H1 (cell line): ENCODE measurements at regions not wholly inside any gene's neighbourhood (a gene's known extent, or its start where the extent isn't known, plus 50 kb on each side); places are given as distances from the start of the nearest gene placed in this dataset.

ENCODE experiments used
- ATF2 ChIP-seq: IDR thresholded peaks from 2 replicates; pipeline ENCODE4 v1.6.1; 2012; ENCODE audit warnings: low read length, inconsistent platforms
- CTCF ChIP-seq, 3 experiments: IDR thresholded peaks; 1 replicate in 2 of 3; 2 replicates in 1 of 3; pipeline versions ENCODE4 v1.5.1 to v1.6.1; 2011; ENCODE audit warnings: low read length in 3 of 3, mild to moderate bottlenecking in 3 of 3, inconsistent platforms in 2 of 3, low read depth in 1 of 3, moderate library complexity in 1 of 3; ENCODE audit not compliant: insufficient read depth in 1 of 3; ENCODE audit errors: control extremely low read depth in 1 of 3
- E2F6 ChIP-seq: IDR thresholded peaks from 2 replicates; pipeline ENCODE4 v1.6.1; 2012; ENCODE audit warnings: inconsistent platforms
- SP1 ChIP-seq: IDR thresholded peaks from 2 replicates; pipeline ENCODE4 v1.6.1; 2011; ENCODE audit warnings: low read depth, low read length
- YY1 ChIP-seq: IDR thresholded peaks from 2 replicates; pipeline ENCODE4 v1.6.1; 2011; ENCODE audit warnings: low read depth, mild to moderate bottlenecking, low read length
- ZNF274 ChIP-seq: IDR thresholded peaks from 2 replicates; pipeline ENCODE4 v1.7.0; 2012; ENCODE audit warnings: low read length, borderline replicate concordance; ENCODE audit errors: extremely low read depth

GRCh38 chr14:48693793-48694192, 892.4 kb downstream of the RPS29 start:
- TF ChIP-seq CTCF (IDR thresholded peaks at IDR 0.05; ENCODE audit: control extremely low read depth in 1 of 3, insufficient read depth in 1 of 3, low read depth in 1 of 3, low read length in 3 of 3): no peak
- no peak for TF ChIP-seq E2F6
- TF ChIP-seq ATF2: no peak
- no peak for TF ChIP-seq SP1
- TF ChIP-seq YY1: no peak
- no peak for TF ChIP-seq ZNF274
